IPS-18c (cell line): ENCODE measurements at regions not wholly inside any gene's neighbourhood (a gene's known extent, or its start where the extent isn't known, plus 50 kb on each side); places are given as distances from the start of the nearest gene placed in this dataset.

Experiments
- H3K4me3 ChIP-seq: 2 replicates; pipeline ENCODE4 v1.7.0; 2013; ENCODE audit warnings: low read depth, mild to moderate bottlenecking, low read length, moderate library complexity; ENCODE audit not compliant: insufficient read depth
- H3K9me3 ChIP-seq: one replicate; pipeline ENCODE4 v1.6.1; 2013; ENCODE audit warnings: mild to moderate bottlenecking, low read length, moderate library complexity; ENCODE audit not compliant: control insufficient read depth, insufficient read depth

GRCh38 chr5:135215617-135216470 lies 181.8 kb upstream of the PITX1 start:
- no peaks in the 10 kb centered on the region for H3K9me3 ChIP-seq
- no peak overlapping the region for H3K4me3 ChIP-seq

GRCh38 chr5:135214897-135215616 lies 181.0 kb upstream of the PITX1 start:
- Histone ChIP-seq H3K4me3 (no peak overlapping the region), H3K9me3 (no peaks in the 10 kb centered on the region)

- H3K9me3 ChIP-seq = no peaks in the 10 kb centered on the region
- no peak overlapping the region for H3K4me3 ChIP-seq
These were observed 179.6 kb upstream of the PITX1 start for GRCh38 chr5:135213466-135214239.

- Histone ChIP-seq H3K9me3 (no peaks in the 10 kb centered on the region), H3K4me3 (no peak overlapping the region)
These were observed 179.0 kb upstream of the PITX1 start for GRCh38 chr5:135213027-135213386.

GRCh38 chr5:135212361-135213026 lies 178.5 kb upstream of the PITX1 start:
- Histone ChIP-seq H3K4me3 (no peak overlapping the region), H3K9me3 (no peaks in the 10 kb centered on the region)

GRCh38 chr5:135211791-135212190 lies 177.8 kb upstream of the PITX1 start:
- H3K9me3 ChIP-seq = no peaks in the 10 kb centered on the region
- no peak overlapping the region for H3K4me3 ChIP-seq

- H3K4me3 ChIP-seq = no peak overlapping the region
- H3K9me3 ChIP-seq = no peaks in the 10 kb centered on the region
These were observed 177.2 kb upstream of the PITX1 start for GRCh38 chr5:135211083-135211790.

GRCh38 chr5:135210286-135211055 lies 176.4 kb upstream of the PITX1 start:
- no peaks in the 10 kb centered on the region for H3K9me3 ChIP-seq

GRCh38 chr5:135208903-135209721 lies 175.1 kb upstream of the PITX1 start:
- Histone ChIP-seq H3K9me3 (no peaks in the 10 kb centered on the region), H3K4me3 (no peak overlapping the region)

More at GRCh38 chr5:135210286-135211055, 176.4 kb upstream of the PITX1 start:
- H3K4me3 ChIP-seq = no peak overlapping the region

- H3K9me3 ChIP-seq = no peaks in the 10 kb centered on the region
These were observed 174.5 kb upstream of the PITX1 start for GRCh38 chr5:135208555-135208902.

GRCh38 chr5:135207866-135208265 lies 173.8 kb upstream of the PITX1 start:
- Histone ChIP-seq H3K9me3 (no peaks in the 10 kb centered on the region), H3K4me3 (no peak overlapping the region)

More at GRCh38 chr5:135208555-135208902, 174.5 kb upstream of the PITX1 start:
- H3K4me3 ChIP-seq = no peak overlapping the region

GRCh38 chr5:135206862-135207261 lies 172.8 kb upstream of the PITX1 start:
- H3K4me3 ChIP-seq = no peak overlapping the region
- no peaks in the 10 kb centered on the region for H3K9me3 ChIP-seq

- Histone ChIP-seq H3K9me3 (no peaks in the 10 kb centered on the region), H3K4me3 (no peak overlapping the region)
These were observed 171.8 kb upstream of the PITX1 start for GRCh38 chr5:135205632-135206349.

GRCh38 chr5:135204151-135204600 lies 170.1 kb upstream of the PITX1 start:
- Histone ChIP-seq H3K9me3 (no peaks in the 10 kb centered on the region), H3K4me3 (no peak overlapping the region)

GRCh38 chr5:135203593-135204036 lies 169.6 kb upstream of the PITX1 start:
- no peaks in the 10 kb centered on the region for H3K9me3 ChIP-seq
- H3K4me3 ChIP-seq = no peak overlapping the region
